CMK (cell line): ENCODE measurements at regions not wholly inside any gene's neighbourhood (a gene's known extent, or its start where the extent isn't known, plus 50 kb on each side); places are given as distances from the start of the nearest gene placed in this dataset.

Experiments used
- DNase-seq: peaks from one replicate; pipeline ENCODE4 v3.0.0-alpha.2; 2010; ENCODE audit warnings: low read depth

GRCh38 chr5:22988937-22989336 is 135.8 kb upstream of the CDH12 start:
- DNase-seq: no peak

DNA sequence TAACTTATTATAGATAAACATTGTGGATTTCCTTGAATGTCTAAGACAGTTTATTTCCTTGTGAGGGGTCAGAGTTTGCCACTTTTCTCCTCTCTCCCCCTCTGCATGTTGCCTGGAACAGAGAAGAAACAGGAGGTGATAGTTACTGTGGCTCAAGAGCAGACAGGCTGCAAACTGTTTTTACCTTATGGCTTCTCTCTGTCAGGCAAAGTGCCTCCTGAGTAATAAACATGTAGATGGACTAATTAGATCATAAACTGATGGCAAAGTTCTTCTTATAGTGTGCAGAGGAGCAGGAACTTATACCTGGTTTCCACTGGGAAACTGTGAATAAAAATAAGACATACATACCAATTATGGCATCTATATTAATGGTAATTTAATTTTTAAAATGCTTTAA is 133.1 kb upstream of the CDH12 start:
- DNase-seq: no peak

DNA sequence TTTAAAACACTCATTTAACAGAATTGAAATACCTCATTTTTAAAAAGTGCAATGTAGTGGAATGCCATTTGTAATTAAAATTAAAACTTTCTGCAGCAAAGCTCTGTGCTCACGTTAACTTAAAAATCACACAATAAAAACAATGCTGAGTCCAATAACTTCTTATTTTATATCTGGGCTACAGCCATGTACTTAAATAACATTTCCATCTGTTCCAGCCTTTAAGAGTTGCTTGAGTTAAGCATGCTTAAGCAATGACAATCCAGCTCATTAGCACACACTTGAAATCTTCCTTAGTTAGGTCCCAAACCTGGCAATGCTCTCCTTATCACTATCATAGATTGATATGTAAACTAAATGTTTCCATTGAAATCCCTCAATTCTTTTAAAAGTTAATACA is 132.3 kb upstream of the CDH12 start:
- DNase-seq: no peak

- DNase-seq: no peak
Measured at GRCh38 chr5:22970956-22971618, 117.9 kb upstream of the CDH12 start.

DNA sequence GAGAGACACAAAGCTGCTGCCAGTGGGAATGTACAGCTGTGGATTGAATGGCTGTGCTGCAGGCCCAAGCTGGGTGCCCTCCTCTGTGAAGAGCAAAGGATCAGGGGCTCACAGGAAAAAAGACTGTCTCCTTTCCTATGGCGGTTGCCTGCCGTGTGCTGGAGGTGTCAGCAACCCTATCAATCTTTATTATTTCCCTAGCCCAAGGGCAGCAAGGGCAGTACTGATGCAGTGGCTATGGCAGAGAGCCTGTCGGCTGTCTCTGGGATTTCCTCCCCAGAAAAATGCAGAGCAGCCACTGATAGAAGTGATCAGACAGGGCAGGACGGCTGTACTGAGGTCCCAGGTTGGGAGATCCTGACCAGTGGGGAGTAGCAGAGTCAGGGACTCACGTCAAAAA is 117.3 kb upstream of the CDH12 start:
- no peak for DNase-seq

GRCh38 chr5:22968386-22968785 is 115.2 kb upstream of the CDH12 start:
- DNase-seq: no peak

DNA sequence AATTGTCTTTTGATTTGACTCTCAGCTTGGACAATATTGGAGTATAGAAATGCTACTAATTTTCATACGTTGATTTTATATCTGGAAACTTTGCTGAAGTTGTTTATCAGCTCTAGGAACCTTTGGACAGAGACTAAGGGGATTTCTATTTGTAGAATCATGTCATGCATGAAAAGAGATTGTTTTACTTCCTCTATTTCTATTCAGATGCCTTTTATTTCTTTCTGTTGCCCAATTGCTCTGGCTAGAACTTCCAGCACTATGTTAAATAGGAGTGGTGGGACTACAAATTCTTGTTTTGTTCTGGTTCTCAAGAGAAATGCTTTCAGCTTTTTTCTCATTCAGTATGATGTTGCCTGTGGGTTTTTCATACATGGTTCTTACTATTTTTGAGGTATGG is 112.8 kb upstream of the CDH12 start:
- no peak for DNase-seq

DNA sequence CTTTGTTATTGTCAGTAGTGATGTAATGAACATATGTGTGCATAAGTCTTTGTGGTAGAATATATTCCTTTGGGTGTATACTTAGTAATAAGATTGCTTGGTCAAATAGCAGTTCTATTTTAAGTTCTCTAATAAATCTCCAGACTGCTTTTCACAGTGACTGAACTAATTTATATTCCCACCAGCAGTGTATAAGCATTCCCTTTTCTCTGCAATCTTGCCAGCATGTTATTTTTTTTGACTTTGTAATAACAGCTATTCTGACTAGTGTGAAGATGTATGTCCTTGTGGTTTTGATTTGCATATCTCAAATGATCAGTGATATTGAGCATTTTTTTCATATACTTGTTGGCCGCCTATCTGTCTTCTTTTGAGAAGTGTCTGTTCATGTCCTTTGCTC is 111.5 kb upstream of the CDH12 start:
- DNase-seq: no peak

DNA sequence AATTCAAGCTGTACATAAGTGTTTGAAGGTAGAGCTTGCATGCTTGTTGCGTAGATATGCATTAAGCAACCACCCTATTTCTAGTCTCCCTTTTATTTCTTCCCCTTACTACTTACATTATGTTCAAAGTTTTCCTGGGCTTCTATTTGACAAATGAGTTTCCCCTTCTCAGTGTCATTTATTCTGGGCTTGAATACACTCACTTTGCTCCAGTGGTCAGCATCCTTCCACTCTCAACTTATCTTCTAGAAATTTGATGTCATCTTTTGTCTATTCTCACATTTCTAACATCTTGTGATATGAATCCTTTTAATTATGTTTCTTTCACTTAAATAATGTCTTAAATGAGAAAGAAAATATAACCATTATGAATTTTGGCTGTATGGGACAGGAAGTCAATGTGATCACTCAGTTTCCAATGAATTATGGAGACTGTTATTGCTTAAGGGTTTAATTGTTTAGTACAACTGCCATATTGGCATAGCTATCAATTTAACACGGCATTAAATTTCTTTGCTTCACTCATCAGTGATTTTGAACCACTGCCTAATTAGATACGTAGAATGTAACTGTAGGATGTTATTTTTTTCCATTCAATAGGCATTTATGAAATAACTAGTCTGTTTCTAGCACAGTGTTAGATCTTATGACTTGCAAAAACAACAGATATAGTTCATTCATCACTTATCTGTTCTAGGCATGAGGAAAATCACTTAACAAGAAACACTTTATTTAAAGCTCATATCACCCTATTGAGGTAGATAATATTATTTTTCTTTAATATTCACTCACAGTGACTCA is 105.5 kb upstream of the CDH12 start:
- DNase-seq: no peak

DNA sequence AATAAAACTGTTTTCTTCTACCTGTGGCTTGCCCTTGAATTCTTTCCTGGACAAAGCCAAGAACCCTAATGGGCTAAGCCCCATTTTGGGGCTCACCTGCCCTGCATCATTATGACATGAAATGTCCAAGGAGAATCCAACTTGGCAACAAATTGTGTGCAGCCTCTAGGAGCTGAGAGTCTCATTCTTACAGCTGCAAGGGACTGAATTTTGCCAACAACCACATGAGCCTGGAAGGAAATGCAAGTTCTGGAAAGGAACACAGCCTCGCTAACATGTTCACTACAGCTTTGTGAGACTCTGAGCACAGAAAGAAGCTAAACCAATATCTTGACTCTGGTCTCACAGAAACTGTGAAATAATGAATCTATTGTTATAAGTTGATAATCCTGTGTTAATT is 94.8 kb upstream of the CDH12 start:
- DNase-seq: no peak

DNA sequence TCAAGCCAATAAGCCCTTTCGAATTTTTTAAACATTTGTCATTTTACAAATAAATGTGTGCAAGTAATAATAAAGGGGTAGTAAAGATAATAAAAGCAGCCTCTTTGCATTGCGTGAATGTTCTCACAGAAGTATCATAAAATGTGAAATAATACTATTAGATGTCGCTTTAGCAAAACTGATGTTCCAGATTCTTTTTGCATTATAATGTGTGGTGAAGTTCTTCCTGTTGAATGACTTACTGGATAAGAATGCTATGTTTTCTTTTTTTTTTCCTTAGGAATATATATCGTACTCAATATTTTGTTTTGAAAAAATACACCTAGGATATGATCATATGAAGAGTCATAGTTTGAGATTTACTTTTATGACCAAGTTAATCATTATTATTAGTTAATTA is 85.2 kb upstream of the CDH12 start:
- no peak for DNase-seq

- no peak for DNase-seq
Measured at GRCh38 chr5:22928821-22929482, 75.8 kb upstream of the CDH12 start.

DNA sequence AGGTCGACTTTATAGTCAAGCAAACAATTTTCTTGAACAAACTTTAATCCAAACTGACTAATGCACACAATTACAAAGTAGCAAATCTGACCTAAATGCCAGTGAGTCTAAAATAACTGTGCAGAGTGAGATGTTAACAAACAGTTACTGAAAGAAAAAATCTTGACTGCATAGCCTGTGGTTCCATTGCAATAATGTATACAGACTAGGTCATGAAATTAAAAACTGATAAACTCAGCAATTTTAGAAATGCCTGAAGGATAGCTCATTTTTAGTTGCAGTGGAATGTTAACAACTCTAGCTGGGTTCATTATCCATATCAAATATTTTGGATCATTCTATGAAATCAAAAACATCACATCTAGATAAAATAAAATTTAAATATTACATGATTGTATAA is 73.4 kb upstream of the CDH12 start:
- no peak for DNase-seq

DNA sequence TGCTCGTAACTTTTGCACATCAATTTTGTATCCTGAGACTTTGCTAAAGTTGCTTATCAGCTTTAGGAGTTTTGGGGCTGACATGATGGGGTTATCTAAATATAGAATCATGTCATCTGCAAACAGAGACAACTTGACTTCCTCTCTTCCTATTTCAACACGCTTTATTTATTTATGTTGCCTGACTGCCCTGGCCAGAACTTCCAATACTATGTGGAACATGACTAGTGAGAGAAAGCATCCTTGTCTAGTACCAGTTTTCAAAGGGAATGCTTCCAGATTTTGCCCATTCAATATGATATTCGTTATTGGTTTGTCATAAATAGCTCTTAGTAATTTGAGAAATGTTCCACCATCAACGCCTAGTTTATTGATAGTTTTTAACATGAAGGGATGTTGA is 65.4 kb upstream of the CDH12 start:
- no peak for DNase-seq

DNA sequence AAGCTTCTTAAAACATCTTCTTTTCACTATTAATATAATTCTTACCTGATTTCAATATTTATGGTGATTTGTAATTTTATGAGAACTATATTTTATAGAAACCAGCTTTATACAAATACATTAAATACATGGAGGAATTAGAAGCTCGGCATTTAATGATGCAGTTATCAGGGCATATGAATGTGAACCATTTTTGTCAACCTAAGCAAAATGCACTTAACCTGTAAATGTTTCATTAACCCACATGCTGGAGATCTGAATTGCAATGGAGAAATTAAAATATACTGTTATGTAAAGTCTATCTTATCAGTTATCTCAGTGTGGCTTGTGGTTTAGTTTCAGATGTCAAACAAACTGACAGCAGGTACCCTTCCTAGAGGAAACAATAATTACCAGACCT is 63.2 kb upstream of the CDH12 start:
- DNase-seq: no peak

- DNase-seq: no peak
Measured at GRCh38 chr5:22911019-22911418, 57.9 kb upstream of the CDH12 start.

DNA sequence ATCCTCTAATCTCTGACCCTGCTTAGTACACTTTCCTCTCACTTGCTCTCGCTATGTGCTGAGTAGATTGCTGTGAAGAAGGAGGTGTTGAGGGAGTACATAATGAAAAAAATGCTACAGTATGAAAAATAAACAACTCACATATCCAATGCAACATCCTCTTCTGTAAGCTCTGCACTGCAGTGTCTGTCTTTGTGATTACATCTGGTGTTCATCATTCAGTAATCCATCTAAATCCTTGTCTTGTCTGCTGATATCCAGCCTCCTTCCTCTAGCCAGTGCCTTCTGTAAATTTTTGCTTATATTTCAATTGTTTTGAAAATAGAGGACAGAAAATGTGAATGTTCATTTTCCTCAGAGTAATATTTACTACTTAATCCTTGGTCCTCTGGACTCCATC is 57.4 kb upstream of the CDH12 start:
- no peak for DNase-seq

DNA sequence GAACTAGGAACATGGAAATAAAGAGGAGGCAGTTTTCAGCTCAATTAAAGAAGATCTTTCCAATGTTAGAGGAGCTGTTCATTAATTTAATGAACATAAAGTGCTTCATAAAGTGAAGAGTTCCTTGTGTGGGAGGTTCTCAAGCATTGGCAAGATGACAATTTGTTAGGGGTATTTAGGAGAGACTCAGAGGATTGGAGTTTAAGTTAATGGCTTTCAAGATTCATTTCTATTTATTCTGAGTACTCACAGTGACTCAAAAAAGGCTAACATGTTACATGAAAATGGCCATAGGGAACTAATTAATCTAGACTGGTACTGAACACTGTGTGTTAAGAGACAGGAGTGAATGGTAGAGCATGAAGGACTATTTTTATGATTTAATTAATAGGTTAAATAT is 55.4 kb upstream of the CDH12 start:
- DNase-seq: no peak

DNA sequence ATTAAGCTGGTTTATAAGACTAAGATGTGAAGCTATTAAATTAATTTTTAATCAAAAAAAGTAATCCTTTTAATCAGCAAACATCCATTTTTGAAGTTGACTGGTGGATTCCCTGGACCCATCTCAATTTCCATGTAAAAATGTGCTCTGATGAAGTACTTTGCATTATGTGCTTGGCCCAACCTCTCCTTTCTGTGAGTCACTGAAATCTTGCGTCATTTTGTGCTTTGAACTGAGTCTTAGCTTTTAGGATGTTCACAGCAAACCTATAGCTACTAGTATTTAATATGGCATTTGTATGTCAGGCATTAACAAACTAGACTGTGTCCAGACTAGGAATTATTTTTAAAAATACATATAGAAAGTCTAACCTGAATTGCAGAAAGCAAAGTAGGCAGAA is 55.0 kb upstream of the CDH12 start:
- DNase-seq: no peak
